Glomerular endothelial cell (primary cell): ENCODE measurements at regions not wholly inside any gene's neighbourhood (a gene's known extent, or its start where the extent isn't known, plus 50 kb on each side); places are given as distances from the start of the nearest gene placed in this dataset.

Source experiments
- DNase-seq: peaks from one replicate; pipeline ENCODE4 v3.0.0-alpha.2; 2011; ENCODE audit warnings: low read depth, low spot score; ENCODE audit errors: extremely low read depth

DNA sequence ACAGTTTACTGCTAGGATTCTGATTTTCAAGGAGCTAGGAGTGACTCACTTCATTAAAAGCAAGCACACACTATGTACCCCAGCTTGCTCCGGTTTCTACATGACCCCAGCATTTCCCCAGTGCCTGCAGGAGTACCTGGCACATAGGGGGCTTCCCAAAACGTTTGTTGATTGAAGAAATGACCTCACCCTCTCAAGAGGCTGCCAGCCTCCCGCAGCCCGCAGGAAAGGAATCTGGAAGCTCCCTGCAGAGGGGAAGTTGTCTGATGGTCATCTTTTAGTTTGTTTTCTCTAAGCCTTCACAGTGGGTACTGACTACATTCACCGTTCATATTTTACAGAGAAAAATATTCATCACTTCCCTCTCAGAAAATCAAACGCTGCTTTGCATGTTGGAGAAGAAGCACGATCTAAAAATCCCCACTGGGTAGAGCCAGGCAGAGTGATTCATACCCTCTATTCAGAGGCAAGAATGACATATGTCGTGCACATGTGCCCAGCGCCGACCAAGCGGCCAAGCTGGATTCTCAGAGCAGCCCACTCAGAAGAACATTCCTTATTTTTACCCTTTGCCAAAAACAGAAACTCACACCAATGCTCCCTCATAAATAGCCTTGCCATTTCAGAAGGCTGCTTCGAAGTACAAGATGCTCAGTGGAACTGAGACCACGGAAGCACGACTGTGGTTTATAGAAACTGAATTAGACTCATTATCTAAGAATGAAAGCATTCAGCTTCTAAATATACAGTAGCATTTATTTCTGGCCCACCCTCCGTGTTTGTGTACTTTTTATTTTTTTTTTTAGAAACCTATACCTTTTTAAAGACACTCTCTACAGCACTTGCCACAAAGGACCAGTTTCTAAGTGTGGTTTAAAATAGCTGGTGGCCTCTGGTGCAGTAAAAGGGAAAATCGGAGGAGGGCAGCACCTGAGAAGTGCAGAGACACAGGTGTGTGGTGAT is 143.2 kb downstream of the MIS18A start:
- no peak for DNase-seq

- no peak for DNase-seq
Observed at GRCh38 chr21:32134441-32135130, 144.3 kb downstream of the MIS18A start.

- no peak for DNase-seq
Observed at GRCh38 chr21:32132881-32133280, 146.0 kb downstream of the MIS18A start.

DNA sequence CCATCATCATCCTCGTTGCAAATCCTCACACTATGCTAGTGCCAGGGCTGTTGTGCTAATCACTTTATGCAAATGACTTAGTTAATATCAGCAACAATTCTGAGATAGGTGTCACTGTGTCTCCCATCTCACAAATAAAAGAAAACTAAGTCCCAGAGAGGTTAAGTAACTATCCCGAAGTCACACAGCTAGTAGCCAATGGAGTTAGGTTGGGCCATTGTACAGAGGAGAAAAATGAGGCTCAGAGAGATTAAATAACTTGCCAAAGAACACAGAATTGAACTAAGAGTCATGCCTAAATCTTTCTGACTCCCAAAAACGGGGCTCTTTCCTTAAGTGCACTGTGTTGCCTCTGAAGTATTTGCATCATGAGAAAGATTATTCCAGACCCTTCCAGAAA is 146.4 kb downstream of the MIS18A start:
- no peak for DNase-seq

DNA sequence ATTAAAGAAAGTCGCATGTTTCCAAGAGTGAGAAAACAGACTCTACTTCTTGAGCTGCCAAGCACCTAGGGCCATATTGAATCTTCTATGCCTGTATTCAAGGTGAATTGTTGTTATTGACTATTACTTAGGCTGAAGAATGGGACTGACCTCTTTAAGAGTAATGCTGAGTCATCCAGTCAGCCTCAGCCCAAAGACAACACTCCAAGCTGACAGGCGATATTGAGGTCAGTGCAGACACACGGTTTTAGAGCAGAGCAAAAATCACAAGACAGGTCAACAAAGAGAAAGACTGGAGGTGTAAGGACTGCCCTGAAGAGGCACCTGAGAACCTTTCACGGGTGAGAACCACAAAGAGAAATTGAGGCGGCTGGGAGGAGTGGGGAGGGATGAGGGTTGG is 146.9 kb downstream of the MIS18A start:
- no peak for DNase-seq

DNA sequence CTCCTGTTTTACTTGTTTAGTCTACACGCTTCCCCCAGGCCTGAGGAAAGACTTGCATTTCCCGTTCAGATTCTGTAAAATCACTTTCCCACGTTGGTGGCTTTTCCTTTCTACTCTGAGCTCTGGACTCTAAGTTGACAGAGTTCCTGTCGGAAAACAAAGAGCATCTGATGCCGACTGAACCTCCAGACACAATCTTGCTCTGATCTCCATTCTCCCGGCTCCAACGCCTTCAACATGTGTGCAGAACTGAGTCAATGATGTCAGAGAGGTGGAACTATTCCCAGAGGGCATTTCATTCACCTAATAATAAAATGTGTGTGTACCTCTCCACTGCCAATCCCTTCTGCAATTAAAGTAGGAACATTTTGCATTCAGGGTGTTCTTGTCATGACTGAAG is 147.7 kb downstream of the MIS18A start:
- no peak for DNase-seq

DNA sequence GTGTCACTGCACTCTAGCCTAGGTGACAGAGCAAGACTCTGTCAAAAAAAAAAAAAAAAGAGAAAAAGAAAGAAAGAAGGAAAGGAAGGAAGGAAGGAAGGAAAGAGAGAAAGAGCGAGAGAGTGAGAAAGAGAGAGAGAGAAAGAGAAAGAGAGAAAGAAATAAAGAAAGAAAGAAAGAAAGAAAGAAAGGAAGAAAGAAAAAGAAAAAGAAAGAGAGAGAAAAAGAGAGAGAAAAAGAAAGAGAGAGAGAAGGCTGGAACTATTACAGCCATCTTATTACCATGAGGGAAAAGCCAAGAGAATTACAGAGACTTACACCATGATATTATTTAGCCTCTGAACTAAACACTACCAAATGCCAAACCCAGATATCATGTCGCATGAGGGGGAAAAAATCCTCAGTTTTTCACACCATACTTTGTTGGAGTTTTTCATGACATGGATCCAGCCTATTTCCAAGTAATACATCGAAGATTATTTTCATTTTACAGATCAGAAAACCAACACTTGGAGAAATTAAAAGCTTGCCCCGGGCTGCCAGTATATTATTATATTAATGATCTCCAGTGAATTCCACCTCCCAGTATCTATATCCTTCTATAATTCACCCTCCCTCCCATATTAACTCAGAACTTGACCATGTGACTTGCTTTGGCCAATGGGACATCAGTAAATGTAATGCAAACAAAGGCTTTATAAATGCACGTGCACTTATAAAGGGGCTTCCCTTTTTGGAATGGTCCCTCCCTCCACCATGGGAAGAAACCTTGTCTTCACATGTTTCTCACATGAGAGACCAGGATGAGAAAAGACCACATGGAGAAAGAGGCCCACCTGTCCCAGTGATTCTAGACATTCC is 148.6 kb downstream of the MIS18A start:
- no peak for DNase-seq

DNA sequence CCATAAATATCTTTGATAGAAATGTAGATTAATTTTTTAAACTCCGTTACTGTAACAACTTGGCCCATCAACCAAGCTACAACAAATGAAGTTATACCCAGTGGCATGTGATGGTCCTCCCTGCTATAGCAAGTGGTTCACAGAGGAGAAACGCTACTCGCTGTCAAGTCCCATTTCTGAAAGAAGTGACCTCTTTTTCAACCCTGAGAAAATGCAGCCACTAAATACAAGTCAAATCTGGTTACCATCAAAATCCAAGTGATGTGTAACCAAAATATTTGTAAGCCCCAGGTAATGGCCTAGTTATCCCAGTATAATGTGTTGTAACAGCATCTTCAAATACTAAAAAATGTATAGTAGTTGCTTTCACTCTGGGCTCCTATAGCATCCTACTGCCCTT is 151.8 kb downstream of the MIS18A start:
- DNase-seq = no peak

DNA sequence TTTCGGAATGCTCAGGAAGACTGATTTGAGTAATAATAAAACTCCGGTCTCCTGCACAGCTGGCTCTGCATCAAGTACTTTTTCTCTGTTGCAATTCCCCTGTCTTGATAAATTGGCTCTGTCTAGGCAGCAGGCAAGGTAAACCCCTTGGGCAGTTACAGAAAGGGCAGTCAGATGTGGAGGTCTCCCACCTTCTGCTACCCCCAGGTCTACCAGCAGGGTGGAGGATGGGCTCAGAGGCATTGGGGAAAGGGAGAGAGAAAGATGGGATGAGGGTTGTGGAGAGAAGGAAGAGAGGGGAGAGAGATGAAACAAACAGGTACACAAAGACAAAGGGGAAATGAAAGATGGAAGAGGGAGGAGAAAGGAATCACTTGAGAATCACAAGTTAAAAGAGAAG is 156.8 kb downstream of the MIS18A start:
- DNase-seq = no peak

DNA sequence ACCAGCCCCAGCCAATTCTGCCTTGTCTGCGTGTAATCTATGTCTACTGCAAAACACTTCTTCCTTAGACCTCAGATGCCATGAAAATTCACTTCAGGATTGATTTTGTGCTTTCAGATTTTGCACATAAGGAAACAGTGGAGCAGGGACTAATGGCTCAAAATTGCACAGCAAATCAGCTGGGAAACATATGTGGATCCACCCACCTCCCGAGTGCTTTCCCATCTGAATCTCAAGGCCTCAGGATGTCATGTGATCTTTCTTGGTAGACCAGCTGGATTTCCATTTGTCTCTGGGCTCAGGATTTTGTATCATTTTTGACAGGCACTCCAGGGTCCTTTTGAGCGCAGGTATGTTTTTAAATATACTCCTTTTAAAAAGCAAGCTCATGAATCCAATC is 158.6 kb downstream of the MIS18A start:
- DNase-seq = no peak

DNA sequence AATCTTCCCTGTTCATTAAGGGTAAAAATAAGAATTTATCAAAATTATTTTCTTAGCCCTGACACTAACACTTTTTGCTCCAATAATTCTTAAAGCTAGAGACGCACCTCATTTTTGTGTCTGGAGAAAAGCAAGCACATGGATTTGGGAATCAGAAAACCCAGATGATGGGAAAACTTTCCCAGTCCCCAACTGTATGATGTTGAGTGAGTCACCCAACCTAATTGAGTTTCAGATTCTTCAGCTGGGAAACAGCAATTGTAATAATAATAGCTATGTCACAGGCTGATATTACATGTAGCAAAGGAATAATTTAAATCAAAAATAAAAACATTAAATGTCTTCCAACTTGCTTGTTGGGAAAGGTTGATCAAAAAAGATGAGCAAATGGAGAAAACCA is 159.0 kb downstream of the MIS18A start:
- DNase-seq = no peak

DNA sequence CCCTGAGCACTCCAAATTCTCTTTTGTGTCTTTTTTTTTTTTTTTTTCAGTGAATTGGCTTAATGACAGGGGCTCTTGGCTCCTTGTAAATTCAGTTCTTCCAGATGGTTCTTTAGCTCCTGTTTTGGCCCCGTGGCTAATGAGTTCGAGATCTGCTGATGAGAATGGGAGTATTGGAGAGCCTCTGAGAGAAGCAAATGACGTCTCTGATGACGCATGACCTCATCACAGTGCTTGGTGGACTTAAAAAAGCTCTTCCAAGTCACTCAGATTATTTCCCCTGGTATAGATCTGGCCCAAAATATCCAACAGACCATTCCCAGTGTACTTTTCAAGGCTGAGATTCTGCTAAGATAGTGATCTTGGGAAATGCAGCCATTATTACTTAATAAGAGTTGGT is 159.5 kb downstream of the MIS18A start:
- no peak for DNase-seq

DNA sequence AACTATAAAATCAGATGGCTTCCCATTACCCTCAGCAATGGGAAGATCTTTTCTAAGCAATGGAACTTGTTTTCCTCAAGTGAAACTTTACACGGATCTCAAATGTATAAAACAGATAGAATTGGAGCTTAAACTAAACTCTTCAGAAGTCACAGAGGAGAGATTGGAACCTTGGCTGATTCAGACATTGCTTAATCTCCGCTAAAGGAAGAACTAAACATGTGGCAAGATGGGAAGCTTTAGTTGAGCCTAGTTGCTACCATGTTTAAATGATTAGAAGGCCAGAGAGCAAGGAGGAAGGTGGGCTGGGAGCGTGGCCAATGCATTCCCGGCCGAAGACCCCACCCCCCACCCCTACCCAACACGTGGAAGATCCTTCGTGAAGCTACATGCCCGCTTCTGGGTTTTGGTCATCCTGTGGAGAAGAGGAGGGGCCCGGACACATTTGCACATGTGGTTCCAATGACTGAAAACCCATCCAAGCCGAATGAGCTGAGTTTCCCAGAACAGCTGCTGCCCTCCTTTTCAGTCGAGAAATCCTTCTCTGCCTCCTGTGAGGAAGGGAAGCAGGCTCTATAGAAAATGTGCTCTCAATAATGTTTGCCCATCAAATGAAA is 164.3 kb downstream of the MIS18A start:
- no peak for DNase-seq

DNA sequence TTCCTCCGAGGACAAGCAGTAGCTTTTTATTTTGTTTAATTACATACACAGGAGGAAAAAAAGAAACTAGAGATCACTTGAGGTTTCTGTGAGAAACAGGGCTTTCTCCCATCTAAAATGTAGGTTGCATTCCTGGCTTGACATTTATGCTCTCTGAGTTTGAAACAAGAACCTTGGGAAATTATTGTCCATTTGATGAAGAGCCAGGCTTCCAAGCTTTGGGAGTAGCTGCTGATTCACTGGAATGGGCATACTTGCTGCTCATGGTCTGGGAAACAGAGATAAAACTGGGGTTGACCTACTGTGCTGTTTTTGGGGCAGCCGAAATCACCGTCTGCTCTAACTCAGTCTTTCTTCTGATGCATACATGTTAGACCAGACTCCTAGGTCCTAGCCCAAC is 165.4 kb downstream of the MIS18A start:
- no peak for DNase-seq

GRCh38 chr21:32112195-32112594 is 166.7 kb downstream of the MIS18A start:
- DNase-seq = no peak

DNA sequence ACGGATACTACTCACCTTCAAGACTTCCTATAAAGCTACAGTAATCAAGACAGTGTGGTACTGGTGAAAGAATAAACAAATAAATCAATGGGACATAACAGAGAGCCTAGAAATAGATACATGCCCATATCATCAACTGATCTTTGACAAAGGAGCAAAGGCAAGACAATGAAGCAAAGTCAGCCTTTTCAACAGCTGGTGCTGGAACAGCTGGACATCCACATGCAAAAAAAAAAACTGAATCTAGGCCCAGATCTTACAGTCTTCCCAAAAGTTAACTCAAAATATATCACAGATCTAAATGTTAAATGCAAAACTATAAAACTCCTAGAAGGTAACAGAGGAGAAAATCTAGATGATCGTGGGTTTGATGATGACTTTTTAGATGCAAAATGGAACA is 170.3 kb downstream of the MIS18A start:
- no peak for DNase-seq

DNA sequence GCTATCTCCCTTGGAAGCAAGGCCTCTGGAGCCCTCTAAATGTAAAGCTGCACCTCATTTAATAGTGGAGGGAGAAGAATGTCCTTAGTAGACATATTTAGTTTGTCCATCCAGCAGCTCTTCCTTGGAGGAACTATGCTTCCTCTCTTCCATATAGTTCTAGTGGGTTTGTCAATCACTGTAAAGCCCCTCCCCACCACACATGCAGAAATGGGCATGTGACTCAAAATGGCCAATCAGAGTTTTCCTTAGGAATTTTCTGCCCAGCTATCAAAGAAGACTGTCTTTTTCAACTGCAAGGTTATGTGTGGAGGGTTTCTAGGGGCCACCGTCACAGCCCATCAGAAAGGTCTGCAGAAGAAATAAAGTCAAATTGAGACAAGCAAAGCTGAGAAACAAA is 175.5 kb downstream of the MIS18A start:
- no peak for DNase-seq

GRCh38 chr21:32102426-32102825 is 176.4 kb downstream of the MIS18A start:
- DNase-seq = no peak

GRCh38 chr21:32101277-32101676 is 177.6 kb downstream of the MIS18A start:
- DNase-seq = no peak

GRCh38 chr21:32100423-32100822 is 178.4 kb downstream of the MIS18A start:
- DNase-seq = no peak
